ENCODE measurements at regions not wholly inside any gene's neighbourhood (a gene's known extent, or its start where the extent isn't known, plus 50 kb on each side); places are given as distances from the start of the nearest gene placed in this dataset.

DNA sequence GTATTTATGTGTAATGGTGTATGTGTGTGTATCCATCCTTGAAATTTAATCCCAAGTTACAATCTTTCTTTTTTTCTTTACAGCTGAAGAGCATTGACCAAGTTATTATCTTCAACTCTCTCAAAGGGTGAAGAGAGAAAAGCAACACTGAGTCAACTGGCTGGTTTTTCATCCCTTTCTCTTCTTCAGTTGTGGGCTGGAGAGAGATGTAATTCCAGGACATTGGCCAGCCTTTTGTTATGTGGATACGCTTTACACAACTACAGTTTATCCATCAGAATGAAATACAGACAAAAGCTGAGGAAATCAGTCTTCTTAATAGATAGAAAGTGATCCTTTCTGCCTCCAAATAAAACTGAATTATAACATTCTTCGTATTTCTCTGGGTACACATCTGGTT, 357.0 kb upstream of the NCAM2 start:
- TF ChIP-seq, protein P1, sequence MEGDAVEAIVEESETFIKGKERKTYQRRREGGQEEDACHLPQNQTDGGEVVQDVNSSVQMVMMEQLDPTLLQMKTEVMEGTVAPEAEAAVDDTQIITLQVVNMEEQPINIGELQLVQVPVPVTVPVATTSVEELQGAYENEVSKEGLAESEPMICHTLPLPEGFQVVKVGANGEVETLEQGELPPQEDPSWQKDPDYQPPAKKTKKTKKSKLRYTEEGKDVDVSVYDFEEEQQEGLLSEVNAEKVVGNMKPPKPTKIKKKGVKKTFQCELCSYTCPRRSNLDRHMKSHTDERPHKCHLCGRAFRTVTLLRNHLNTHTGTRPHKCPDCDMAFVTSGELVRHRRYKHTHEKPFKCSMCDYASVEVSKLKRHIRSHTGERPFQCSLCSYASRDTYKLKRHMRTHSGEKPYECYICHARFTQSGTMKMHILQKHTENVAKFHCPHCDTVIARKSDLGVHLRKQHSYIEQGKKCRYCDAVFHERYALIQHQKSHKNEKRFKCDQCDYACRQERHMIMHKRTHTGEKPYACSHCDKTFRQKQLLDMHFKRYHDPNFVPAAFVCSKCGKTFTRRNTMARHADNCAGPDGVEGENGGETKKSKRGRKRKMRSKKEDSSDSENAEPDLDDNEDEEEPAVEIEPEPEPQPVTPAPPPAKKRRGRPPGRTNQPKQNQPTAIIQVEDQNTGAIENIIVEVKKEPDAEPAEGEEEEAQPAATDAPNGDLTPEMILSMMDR (IDR thresholded peaks at IDR 0.05), result no peak
- TF ChIP-seq POLR2AphosphoS5 (IDR thresholded peaks at IDR 0.05; ENCODE audit: low read depth, low read length) (no peak), SIN3A (IDR thresholded peaks at IDR 0.05; ENCODE audit: borderline replicate concordance, insufficient read depth, low read depth, low read length) (no peak)
- TF ChIP-seq, protein P2, sequence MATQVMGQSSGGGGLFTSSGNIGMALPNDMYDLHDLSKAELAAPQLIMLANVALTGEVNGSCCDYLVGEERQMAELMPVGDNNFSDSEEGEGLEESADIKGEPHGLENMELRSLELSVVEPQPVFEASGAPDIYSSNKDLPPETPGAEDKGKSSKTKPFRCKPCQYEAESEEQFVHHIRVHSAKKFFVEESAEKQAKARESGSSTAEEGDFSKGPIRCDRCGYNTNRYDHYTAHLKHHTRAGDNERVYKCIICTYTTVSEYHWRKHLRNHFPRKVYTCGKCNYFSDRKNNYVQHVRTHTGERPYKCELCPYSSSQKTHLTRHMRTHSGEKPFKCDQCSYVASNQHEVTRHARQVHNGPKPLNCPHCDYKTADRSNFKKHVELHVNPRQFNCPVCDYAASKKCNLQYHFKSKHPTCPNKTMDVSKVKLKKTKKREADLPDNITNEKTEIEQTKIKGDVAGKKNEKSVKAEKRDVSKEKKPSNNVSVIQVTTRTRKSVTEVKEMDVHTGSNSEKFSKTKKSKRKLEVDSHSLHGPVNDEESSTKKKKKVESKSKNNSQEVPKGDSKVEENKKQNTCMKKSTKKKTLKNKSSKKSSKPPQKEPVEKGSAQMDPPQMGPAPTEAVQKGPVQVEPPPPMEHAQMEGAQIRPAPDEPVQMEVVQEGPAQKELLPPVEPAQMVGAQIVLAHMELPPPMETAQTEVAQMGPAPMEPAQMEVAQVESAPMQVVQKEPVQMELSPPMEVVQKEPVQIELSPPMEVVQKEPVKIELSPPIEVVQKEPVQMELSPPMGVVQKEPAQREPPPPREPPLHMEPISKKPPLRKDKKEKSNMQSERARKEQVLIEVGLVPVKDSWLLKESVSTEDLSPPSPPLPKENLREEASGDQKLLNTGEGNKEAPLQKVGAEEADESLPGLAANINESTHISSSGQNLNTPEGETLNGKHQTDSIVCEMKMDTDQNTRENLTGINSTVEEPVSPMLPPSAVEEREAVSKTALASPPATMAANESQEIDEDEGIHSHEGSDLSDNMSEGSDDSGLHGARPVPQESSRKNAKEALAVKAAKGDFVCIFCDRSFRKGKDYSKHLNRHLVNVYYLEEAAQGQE (IDR thresholded peaks at IDR 0.05; ENCODE audit: insufficient read depth in 1 of 2, low read depth in 2 of 2, low read length in 1 of 2), result no peak
